Trophoblast cell (in vitro differentiated cells and primary cell): ENCODE measurements at regions not wholly inside any gene's neighbourhood (a gene's known extent, or its start where the extent isn't known, plus 50 kb on each side); places are given as distances from the start of the nearest gene placed in this dataset.

Experiments used
- DNase-seq, 2 donors: peaks; one replicate each; pipeline ENCODE4 v3.0.0-alpha.2; 2016
- H2AFZ ChIP-seq: 2 replicates; pipeline ENCODE4 v1.6.1; 2013; ENCODE audit warnings: low read length, moderate library complexity, mild to moderate bottlenecking; ENCODE audit not compliant: insufficient read depth, poor library complexity
- H2AK5ac ChIP-seq: 2 replicates; pipeline ENCODE4 v1.6.1; 2013; ENCODE audit warnings: mild to moderate bottlenecking, low read length
- H2BK120ac ChIP-seq: 2 replicates; pipeline ENCODE4 v1.6.1; 2013; ENCODE audit warnings: low read length, mild to moderate bottlenecking, moderate library complexity; ENCODE audit not compliant: insufficient read depth, poor library complexity
- H2BK12ac ChIP-seq: 2 replicates; pipeline ENCODE4 v1.6.1; 2013; ENCODE audit warnings: mild to moderate bottlenecking, low read length, moderate library complexity
- H2BK5ac ChIP-seq: 2 replicates; pipeline ENCODE4 v1.6.1; 2013; ENCODE audit warnings: low read length, low read depth, moderate library complexity, mild to moderate bottlenecking; ENCODE audit not compliant: poor library complexity
- H3K14ac ChIP-seq: 2 replicates; pipeline ENCODE4 v1.6.1; 2013; ENCODE audit warnings: mild to moderate bottlenecking, low read length
- H3K18ac ChIP-seq: 2 replicates; pipeline ENCODE4 v1.6.1; 2013; ENCODE audit warnings: mild to moderate bottlenecking, low read length
- H3K23ac ChIP-seq: 2 replicates; pipeline ENCODE4 v1.6.1; 2013; ENCODE audit warnings: low read length
- H3K27ac ChIP-seq: 2 replicates; pipeline ENCODE4 v1.5.1; 2013; ENCODE audit warnings: low read depth, mild to moderate bottlenecking, inconsistent platforms, low read length, moderate library complexity
- H3K27me3 ChIP-seq: 2 replicates; pipeline ENCODE4 v1.6.1; 2013; ENCODE audit warnings: inconsistent platforms, mild to moderate bottlenecking, low read length, moderate library complexity; ENCODE audit not compliant: insufficient read depth
- H3K36me3 ChIP-seq, 2 experiments: 1 replicate in 1 of 2; 2 replicates in 1 of 2; pipeline ENCODE4 v1.6.1; 2013; ENCODE audit warnings: low read length in 2 of 2, mild to moderate bottlenecking in 2 of 2, moderate library complexity in 1 of 2; ENCODE audit not compliant: insufficient read depth in 2 of 2, control insufficient read depth in 1 of 2
- H3K4ac ChIP-seq: 2 replicates; pipeline ENCODE4 v1.6.1; 2013; ENCODE audit warnings: low read depth, mild to moderate bottlenecking, low read length, moderate library complexity
- H3K4me1 ChIP-seq, 2 experiments: 1 replicate in 1 of 2; 2 replicates in 1 of 2; pipeline ENCODE4 v1.6.1; 2013; ENCODE audit warnings: low read length in 2 of 2, mild to moderate bottlenecking in 2 of 2, moderate library complexity in 1 of 2; ENCODE audit not compliant: insufficient read depth in 2 of 2, control insufficient read depth in 1 of 2
- H3K4me2 ChIP-seq: 2 replicates; pipeline ENCODE4 v1.6.1; 2013; ENCODE audit warnings: inconsistent platforms, mild to moderate bottlenecking, low read length, moderate library complexity
- H3K4me3 ChIP-seq: 2 replicates; pipeline ENCODE4 v1.5.1; 2013; ENCODE audit warnings: mild to moderate bottlenecking, low read depth, low read length, inconsistent platforms
- H3K79me1 ChIP-seq: one replicate; pipeline ENCODE4 v1.6.1; 2013; ENCODE audit warnings: low read length
- H3K79me2 ChIP-seq: 2 replicates; pipeline ENCODE4 v1.6.1; 2013; ENCODE audit warnings: low read length, mild to moderate bottlenecking; ENCODE audit not compliant: control insufficient read depth, insufficient read depth, poor library complexity
- H3K9ac ChIP-seq: 2 replicates; pipeline ENCODE4 v1.6.1; 2013; ENCODE audit warnings: mild to moderate bottlenecking, low read length
- H3K9me3 ChIP-seq: 2 replicates; pipeline ENCODE4 v1.6.1; 2013; ENCODE audit warnings: low read depth, mild to moderate bottlenecking, control low read depth, inconsistent platforms, low read length; ENCODE audit not compliant: insufficient read depth
- H4K12ac ChIP-seq: 2 replicates; pipeline ENCODE4 v1.6.1; 2013; ENCODE audit warnings: low read depth, mild to moderate bottlenecking, low read length, moderate library complexity
- H4K8ac ChIP-seq: 2 replicates; pipeline ENCODE4 v1.6.1; 2013; ENCODE audit warnings: low read depth, mild to moderate bottlenecking, low read length, moderate library complexity
- H4K91ac ChIP-seq: one replicate; pipeline ENCODE4 v1.6.1; 2013; ENCODE audit warnings: low read depth, mild to moderate bottlenecking, low read length, moderate library complexity
- WGBS: extraction: QIAGEN DNeasy Blood & Tissue Kit; methylation state at CpG from one replicate; pipeline ENCODE4 v1.1.7; 2013; ENCODE audit warnings: missing lambda C conversion rate; ENCODE audit not compliant: insufficient read length, insufficient coverage; ENCODE audit errors: extremely low coverage; 5-methylcytosine and 5-hydroxymethylcytosine counted together

DNA sequence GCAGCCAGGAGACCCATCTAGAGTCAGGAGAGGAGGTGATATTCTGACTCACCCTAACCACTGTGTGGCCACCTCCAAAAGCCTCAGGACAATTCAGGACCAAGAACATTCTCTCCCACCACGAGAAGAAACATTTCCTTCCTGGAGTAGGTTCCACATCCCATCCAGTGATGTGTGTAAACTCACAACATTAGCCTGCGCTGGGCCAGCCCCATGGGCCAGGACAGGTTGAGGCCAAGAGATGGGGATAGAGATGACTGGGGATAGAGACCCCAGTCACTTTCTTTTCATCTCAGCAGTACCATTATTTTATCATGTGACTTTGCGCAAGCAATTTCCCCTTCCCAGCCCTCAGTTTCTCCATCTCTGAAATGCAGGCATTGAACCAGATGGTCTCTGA lies 126.6 kb upstream of the PTPRT start:
- Histone ChIP-seq H3K4me3 (no peak overlapping the region), H3K79me1 (no peaks in the 10 kb centered on the region), H3K9ac (no peak overlapping the region), H4K8ac (no peak overlapping the region), H2BK5ac (no peak overlapping the region), H4K12ac (no peak overlapping the region), H3K14ac (no peak overlapping the region), H2BK12ac (no peak overlapping the region), H3K4ac (no peak overlapping the region), H3K36me3 (no peaks in the 10 kb centered on the region), H3K23ac (no peak overlapping the region), H3K9me3 (no peaks in the 10 kb centered on the region), H3K27ac (no peak overlapping the region), H2BK120ac (no peak overlapping the region), H2AK5ac (no peak overlapping the region), H3K4me1 (no peaks in the 10 kb centered on the region), H3K4me2 (no peak overlapping the region), H3K27me3 (no peaks in the 10 kb centered on the region), H3K18ac (no peak overlapping the region), H2AFZ (no peak overlapping the region), H4K91ac (no peak overlapping the region), H3K79me2 (no peaks in the 10 kb centered on the region)
- DNase-seq = no peak
- WGBS = no CpG with 5 or more reads among the region's 3 CpGs

- Histone ChIP-seq H3K79me2 (no peaks in the 10 kb centered on the region), H3K4ac (no peak overlapping the region), H3K4me1 (no peaks in the 10 kb centered on the region), H3K14ac (no peak overlapping the region), H2AFZ (no peak overlapping the region), H3K9ac (no peak overlapping the region), H3K27me3 (no peaks in the 10 kb centered on the region), H2BK5ac (no peak overlapping the region), H3K23ac (no peak overlapping the region), H3K27ac (no peak overlapping the region), H4K12ac (no peak overlapping the region), H3K9me3 (peaks cover 11% of the 10 kb centered on the region), H3K4me2 (no peak overlapping the region), H3K18ac (no peak overlapping the region), H3K79me1 (no peaks in the 10 kb centered on the region), H4K8ac (no peak overlapping the region), H3K36me3 (no peaks in the 10 kb centered on the region), H2BK12ac (no peak overlapping the region), H2AK5ac (no peak overlapping the region), H4K91ac (no peak overlapping the region), H3K4me3 (no peak overlapping the region), H2BK120ac (no peak overlapping the region)
- DNase-seq = no peak
Measured at GRCh38 chr20:43309266-43309665, 119.6 kb upstream of the PTPRT start.

DNA sequence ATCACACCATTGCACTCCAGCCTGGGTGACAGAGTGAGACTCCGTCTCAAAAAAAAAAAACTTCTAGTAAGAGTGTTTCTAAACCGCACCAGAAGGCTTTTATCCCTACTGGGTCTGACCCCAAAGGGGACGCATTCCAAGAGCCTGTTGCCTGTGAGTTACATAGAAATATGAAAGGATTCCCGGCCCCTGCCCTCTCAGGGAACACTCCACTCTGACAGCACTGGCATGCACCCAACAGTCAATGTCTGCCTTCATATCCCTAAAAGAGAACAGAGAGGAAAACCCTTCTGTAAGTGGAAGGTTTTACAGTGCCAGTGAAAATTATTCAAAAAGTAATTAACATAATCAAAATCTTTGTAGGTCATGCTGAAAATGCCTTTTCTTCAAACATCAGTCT lies 117.1 kb upstream of the PTPRT start:
- Histone ChIP-seq H3K4me1 (no peaks in the 10 kb centered on the region), H3K4ac (no peak overlapping the region), H2AFZ (no peak overlapping the region), H3K27ac (no peak overlapping the region), H4K12ac (no peak overlapping the region), H3K4me2 (no peak overlapping the region), H3K23ac (no peak overlapping the region), H2BK5ac (no peak overlapping the region), H3K18ac (no peak overlapping the region), H3K79me2 (no peaks in the 10 kb centered on the region), H3K9me3 (peaks cover 13% of the 10 kb centered on the region), H2BK120ac (no peak overlapping the region), H3K36me3 (no peaks in the 10 kb centered on the region), H3K9ac (no peak overlapping the region), H4K91ac (no peak overlapping the region), H2AK5ac (no peak overlapping the region), H3K14ac (no peak overlapping the region), H2BK12ac (no peak overlapping the region), H3K4me3 (no peak overlapping the region), H3K27me3 (no peaks in the 10 kb centered on the region), H3K79me1 (no peaks in the 10 kb centered on the region), H4K8ac (no peak overlapping the region)
- no peak for DNase-seq
- no CpG with 5 or more reads among the region's 4 CpGs for WGBS

DNA sequence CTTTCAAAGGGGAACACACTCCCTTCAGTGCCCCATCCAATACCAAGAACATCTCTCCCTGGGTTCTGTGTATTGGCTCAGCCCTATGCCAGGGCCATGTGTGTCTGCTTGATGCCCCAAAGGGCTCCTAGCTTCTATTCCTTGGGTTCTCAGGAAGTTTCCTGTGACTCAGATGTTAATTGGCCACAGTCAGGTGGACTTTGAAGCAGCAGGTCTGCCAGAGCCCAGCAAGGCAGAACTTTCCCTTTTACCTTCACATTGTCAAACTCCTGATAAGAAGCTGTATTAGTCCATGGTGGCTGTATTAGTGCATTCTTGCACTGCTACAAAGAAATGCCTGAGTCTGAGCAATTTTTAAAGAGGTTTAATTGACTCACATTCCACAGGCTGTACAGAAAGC lies 116.0 kb upstream of the PTPRT start:
- no peak overlapping the region for H2BK12ac ChIP-seq
- no peaks in the 10 kb centered on the region for H3K4me1 ChIP-seq
- H3K4ac ChIP-seq = no peak overlapping the region
- H3K4me2 ChIP-seq = no peak overlapping the region
- no peaks in the 10 kb centered on the region for H3K79me1 ChIP-seq
- H3K27ac ChIP-seq = no peak overlapping the region
- H2AK5ac ChIP-seq = no peak overlapping the region
- no peaks in the 10 kb centered on the region for H3K79me2 ChIP-seq
- no peak overlapping the region for H3K18ac ChIP-seq
- no peak overlapping the region for H2AFZ ChIP-seq
- H2BK120ac ChIP-seq = no peak overlapping the region
- H3K23ac ChIP-seq = no peak overlapping the region
- H2BK5ac ChIP-seq = no peak overlapping the region
- no peak overlapping the region for H4K12ac ChIP-seq
- no peak overlapping the region for H3K4me3 ChIP-seq
- H3K14ac ChIP-seq = no peak overlapping the region
- no peaks in the 10 kb centered on the region for H3K27me3 ChIP-seq
- H3K9ac ChIP-seq = no peak overlapping the region
- peaks cover 13% of the 10 kb centered on the region for H3K9me3 ChIP-seq
- peak; percentile 49 to 85 for DNase-seq
- H3K36me3 ChIP-seq = no peaks in the 10 kb centered on the region
- H4K91ac ChIP-seq = no peak overlapping the region
- H4K8ac ChIP-seq = no peak overlapping the region

DNA sequence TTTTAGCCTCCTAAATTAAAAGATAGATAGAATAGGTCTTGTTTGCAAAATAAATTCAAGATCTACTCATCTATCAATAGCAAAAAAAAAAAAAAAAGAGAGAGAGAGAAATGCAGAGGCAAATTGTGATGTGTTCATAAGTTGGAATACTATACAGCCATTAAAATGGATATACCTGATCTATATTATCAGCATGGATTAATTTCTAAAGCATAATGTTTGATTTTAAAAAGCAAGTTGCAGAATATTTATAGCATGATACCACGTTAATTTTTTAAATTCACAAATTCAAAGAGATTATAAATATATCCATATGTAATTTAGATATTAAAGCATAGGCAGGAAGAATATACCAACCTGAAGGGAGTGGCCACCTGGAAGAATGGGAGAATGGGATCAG lies 114.9 kb upstream of the PTPRT start:
- no peaks in the 10 kb centered on the region for H3K4me1 ChIP-seq
- H3K79me2 ChIP-seq = no peaks in the 10 kb centered on the region
- no peak overlapping the region for H3K23ac ChIP-seq
- H3K4me2 ChIP-seq = no peak overlapping the region
- no peak for DNase-seq
- H2BK12ac ChIP-seq = no peak overlapping the region
- no peak overlapping the region for H3K4ac ChIP-seq
- no peaks in the 10 kb centered on the region for H3K36me3 ChIP-seq
- no peak overlapping the region for H3K14ac ChIP-seq
- H2BK120ac ChIP-seq = no peak overlapping the region
- H2AK5ac ChIP-seq = no peak overlapping the region
- no peaks in the 10 kb centered on the region for H3K27me3 ChIP-seq
- no peak overlapping the region for H2BK5ac ChIP-seq
- H4K12ac ChIP-seq = no peak overlapping the region
- no peak overlapping the region for H3K27ac ChIP-seq
- H3K9ac ChIP-seq = no peak overlapping the region
- H4K91ac ChIP-seq = no peak overlapping the region
- no peak overlapping the region for H2AFZ ChIP-seq
- H3K79me1 ChIP-seq = no peaks in the 10 kb centered on the region
- no CpG with 5 or more reads among the region's 1 CpG for WGBS
- no peak overlapping the region for H3K18ac ChIP-seq
- H4K8ac ChIP-seq = no peak overlapping the region
- H3K4me3 ChIP-seq = no peak overlapping the region
- H3K9me3 ChIP-seq = peaks cover 11% of the 10 kb centered on the region
